Erythroblast (primary cell): ENCODE measurements at regions not wholly inside any gene's neighbourhood (a gene's known extent, or its start where the extent isn't known, plus 50 kb on each side); places are given as distances from the start of the nearest gene placed in this dataset.

Experiments
- GATA1 ChIP-seq: IDR thresholded peaks from 2 replicates; pipeline ENCODE4 v1.6.1; 2011; ENCODE audit warnings: low read depth, mild to moderate bottlenecking, control low read depth, low read length, moderate library complexity
- POLR2A ChIP-seq: IDR thresholded peaks from 2 replicates; pipeline ENCODE4 v1.6.1; 2011; ENCODE audit warnings: mild to moderate bottlenecking, low read length

DNA sequence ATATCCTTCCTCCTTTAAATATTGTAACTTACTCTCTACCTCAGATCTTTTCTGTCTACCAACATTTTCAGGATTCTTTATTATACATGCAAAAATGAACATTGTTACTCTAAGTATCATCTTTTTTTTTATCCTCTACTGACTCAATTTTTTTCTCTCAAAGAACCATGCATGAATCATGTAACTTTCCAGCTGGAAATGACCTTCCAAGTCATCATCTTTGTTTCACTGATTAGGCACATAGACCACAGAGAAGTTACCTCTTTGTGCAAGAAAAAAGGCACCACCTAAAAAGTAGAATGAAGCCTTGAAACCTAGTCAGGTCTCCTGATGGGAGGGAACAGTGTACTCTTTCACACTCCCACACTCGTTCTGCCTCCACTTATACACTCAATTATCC, 234.9 kb downstream of the HGF start:
- TF ChIP-seq POLR2A (no peak), GATA1 (no peak)
